ENCODE measurements at regions not wholly inside any gene's neighbourhood (a gene's known extent, or its start where the extent isn't known, plus 50 kb on each side); places are given as distances from the start of the nearest gene placed in this dataset.
"Not testable (repeated sequence)": the region's sequence is repeated elsewhere in the genome, so short reads cannot be mapped to it uniquely, and the experiment has no call there.

DNA sequence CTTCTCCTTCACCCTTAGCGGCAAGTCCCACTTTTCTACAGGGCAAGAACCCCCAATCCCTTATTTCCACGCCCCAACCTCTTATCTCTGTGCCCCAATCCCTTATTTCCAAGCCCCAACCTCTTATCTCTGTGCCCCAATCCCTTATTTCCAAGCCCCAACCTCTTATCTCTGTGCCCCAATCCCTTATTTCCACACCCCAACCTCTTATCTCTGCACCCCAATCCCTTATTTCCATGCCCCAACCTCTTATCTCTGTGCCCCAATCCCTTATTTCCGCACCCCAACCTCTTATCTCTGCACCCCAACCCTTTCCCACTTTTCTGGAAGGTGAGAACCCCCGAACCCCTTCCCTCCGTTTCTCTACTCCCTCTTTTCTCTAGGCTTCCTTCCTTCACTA is 116.1 kb upstream of the GJE1 start:
- in situ Hi-C loops (cut with HindIII; ENCODE audit: low pct_ligation_motif_present, low pct_unique_long_range_greater_than_20kb, low sequenced_read_pairs); DNase-seq: not testable (repeated sequence)

DNA sequence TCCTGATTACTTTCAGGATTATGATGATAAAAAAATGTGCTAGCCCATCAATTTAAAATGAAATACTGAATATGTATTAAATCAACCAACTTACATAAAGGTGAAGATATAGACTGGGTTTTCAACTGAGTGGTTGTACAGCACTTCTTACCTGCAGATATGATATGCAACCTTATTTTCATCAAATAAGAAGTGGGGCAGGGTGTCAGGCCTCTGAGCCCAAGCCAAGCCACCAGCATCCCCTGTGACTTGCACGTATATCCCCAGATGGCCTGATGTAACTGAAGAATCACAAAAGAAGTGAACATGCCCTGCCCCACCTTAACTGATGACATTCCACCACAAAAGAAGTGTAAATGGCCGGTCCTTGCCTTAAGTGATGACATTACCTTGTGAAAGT is 117.3 kb upstream of the GJE1 start:
- DNase-seq; in situ Hi-C loops (cut with HindIII; ENCODE audit: low pct_ligation_motif_present, low pct_unique_long_range_greater_than_20kb, low sequenced_read_pairs): not testable (repeated sequence)

DNA sequence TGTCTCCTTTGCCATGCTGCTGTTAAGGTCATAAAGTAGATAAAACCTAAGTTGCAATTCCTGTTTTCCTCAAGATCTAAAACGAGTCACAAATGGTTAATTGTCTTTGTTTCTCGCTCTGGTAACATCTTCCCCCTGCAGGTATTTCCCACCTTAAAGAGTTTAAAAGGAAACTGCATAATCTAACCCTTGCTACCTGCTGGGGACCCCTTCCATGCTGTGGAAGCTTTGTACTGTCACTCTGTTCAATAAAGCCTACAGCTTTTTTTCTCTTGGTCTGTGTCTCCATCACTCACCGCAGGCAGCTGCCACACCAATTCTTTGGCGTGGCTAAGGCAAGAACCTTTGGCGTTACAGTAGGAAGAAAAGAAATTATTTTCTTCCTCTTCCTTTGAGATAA is 117.7 kb upstream of the GJE1 start:
- no peak for DNase-seq
- in situ Hi-C loops (cut with HindIII; ENCODE audit: low pct_ligation_motif_present, low pct_unique_long_range_greater_than_20kb, low sequenced_read_pairs) = no loop called here

DNA sequence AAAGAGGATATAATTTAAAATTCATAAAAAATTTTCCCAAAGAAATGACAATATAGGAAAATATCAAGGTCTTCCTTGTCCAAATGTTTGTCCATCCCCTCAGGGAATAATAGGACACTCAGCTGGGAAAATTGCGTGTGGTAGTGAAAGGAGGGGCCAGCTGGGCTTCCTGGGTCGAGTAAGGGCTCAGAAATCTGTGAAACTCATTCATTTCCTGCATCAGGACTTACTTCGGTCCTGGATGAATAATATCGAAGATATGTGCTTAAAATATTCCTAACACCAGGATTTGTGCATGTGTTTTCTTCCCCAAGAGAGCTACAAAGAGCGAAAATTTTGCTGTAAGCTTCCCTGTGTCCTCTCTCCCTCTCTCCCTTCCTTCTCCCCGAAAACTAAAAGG is 118.2 kb upstream of the GJE1 start:
- peak; percentile 90 for DNase-seq
- in situ Hi-C loops (cut with HindIII; ENCODE audit: low pct_ligation_motif_present, low pct_unique_long_range_greater_than_20kb, low sequenced_read_pairs) = no loop called here

DNA sequence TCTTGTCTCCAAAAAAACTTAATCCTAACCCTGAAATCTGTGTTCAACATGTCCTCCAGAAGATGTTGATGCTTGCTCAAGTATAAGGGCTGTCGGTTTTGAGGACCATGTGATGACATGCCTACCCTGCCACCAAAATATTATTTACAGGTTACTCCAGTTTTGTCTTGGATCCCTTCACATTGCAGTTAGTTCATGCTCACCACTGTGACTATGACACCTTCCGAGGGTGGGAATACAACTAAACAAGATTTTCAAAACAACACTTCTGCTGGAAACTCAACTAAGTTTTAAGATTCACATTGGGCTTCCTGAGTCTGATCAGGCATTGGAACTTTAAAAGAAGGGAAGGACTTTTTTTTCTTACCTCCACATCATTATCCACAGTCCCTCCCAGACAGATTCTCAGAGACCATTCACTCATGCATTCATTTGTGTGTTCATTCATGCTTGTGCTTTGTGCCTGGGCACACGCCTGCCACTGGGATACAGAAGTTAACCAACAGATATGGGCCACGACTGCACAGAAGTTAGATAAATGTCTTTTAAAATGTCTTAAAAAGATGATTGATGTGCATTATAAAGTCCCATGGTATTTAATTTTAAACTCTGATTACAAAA is 118.7 kb upstream of the GJE1 start:
- DNase-seq = peak; percentile 80
- in situ Hi-C loops (cut with HindIII; ENCODE audit: low pct_ligation_motif_present, low pct_unique_long_range_greater_than_20kb, low sequenced_read_pairs) = no loop called here

DNA sequence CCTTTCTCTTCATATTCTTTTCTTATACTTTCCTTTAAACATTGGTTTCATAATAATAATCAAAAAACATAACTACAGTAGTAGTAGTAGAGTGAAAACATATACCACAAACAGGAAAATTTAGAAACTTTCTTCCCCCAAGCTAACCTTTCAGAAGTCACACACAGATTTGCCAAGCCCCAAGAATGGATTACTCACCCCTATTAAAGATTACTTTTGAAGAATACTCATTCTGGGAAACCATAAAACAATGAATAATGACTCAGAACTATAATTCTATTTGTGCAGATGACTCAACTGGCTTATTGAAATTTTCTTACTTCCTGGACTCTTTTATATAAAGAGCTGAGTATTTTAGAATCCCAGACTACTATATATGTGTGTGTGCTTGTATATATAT is 119.4 kb upstream of the GJE1 start:
- peak; percentile 91 for DNase-seq
- in situ Hi-C loops (cut with HindIII; ENCODE audit: low pct_ligation_motif_present, low pct_unique_long_range_greater_than_20kb, low sequenced_read_pairs) = no loop called here

DNA sequence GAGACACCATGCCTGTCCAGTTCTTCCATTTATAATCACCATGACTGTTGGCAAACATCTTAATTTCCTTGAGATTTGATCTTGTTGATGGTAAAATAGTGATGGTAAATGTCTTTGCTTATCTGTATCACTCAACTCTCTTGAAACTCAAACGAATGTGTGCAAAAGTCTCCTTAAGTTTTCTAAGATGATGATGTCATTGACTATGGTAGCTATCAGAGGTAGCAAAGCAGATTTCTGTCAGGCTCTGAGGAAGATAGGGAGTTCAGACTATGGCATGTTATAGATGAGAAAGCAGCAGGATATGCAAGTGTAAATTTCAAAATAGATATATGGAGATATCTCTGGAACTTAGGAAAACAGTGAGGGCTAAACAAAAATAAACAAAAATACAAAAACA is 121.0 kb upstream of the GJE1 start:
- in situ Hi-C loops (cut with HindIII; ENCODE audit: low pct_ligation_motif_present, low pct_unique_long_range_greater_than_20kb, low sequenced_read_pairs) = no loop called here
- no peak for DNase-seq

DNA sequence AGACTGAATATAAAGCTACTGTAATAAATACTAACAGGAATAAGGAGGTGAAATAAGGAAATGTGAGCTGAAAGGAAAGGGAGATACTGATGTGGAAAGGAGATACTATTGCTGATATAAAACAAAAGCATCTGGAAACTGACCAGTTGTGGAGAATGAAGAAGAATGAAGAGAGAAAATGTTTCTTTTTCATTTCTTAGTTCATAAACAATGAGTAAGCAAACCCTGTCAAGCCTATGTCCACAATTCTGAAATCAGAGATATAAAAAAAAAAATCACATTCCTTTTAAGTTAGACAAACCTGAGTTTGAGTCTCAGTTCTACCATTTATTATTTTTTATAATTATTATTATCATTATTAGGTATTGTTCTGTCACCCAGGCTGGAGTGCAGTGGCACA is 121.6 kb upstream of the GJE1 start:
- in situ Hi-C loops (cut with HindIII; ENCODE audit: low pct_ligation_motif_present, low pct_unique_long_range_greater_than_20kb, low sequenced_read_pairs) = no loop called here
- DNase-seq = no peak

DNA sequence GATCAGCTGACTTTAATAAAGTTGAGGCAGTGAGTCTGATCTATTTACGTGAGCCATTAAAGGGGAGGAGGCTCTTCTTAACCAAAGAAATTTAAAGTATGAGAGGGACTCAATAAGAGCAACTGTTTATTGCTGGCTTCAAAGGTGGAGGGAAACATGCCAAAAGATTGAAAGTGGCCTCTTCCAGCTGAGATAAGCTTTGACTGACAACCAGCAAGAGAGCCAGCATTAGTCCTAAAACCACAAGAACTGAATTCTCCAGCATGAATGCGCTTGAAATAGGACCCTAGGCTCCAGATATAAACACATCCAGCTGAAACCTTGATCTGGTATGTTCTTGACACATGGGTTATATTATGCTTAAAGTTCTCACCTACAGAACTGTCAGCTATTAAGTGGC is 123.1 kb upstream of the GJE1 start:
- no peak for DNase-seq
- in situ Hi-C loops (cut with HindIII; ENCODE audit: low pct_ligation_motif_present, low pct_unique_long_range_greater_than_20kb, low sequenced_read_pairs) = no loop called here

DNA sequence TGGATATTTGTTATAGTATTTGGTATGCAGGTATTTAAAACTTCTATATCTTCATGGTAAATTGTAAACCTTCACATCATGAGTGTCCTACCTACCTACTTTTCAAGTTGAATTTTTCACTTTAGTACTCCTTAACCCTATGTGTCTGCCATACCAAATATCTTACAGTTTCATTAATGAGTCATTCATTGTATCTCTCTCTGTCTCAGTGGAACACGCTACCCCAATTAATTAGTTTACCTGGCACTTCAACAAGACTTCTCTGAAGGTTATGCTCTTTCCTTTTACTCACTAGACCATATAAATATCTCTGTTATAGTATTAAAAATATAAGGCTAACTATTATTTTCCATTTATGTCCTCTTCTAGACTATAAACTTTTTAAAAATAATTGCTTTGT is 123.9 kb upstream of the GJE1 start:
- no peak for DNase-seq
- in situ Hi-C loops (cut with HindIII; ENCODE audit: low pct_ligation_motif_present, low pct_unique_long_range_greater_than_20kb, low sequenced_read_pairs) = no loop called here

DNA sequence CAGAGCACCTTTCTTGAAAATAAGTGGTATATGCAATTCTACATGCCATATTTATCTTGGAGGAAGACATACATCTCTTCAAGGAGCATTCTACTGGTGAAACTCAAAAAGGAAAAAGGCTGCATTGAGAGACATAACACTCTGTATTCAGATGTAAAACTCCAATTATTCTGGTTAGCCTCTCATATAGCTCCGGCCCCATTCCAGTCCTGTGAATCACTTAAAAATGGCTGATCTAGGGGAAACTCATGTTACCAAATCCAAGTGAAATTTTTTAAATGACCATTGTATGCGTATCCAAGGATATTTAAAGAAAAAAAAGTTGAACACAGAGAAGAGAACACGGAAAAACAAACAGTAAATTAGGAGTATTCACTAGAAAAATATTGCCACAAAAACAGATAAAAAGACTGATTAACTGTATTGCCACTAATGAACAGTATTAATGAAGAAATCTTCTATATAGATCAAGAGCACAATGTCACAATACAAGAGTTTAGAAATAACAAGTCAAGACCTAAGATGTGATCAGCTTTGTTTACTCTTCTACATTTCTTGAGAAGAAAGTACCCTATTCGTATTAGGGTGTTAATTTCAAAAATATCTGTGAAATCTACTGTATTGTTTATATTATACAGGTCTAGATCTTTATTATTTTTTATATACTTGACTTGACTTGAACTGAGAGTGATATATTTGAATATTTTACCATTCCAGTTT is 124.5 kb upstream of the GJE1 start:
- in situ Hi-C loops (cut with HindIII; ENCODE audit: low pct_ligation_motif_present, low pct_unique_long_range_greater_than_20kb, low sequenced_read_pairs) = no loop called here
- DNase-seq = no peak

DNA sequence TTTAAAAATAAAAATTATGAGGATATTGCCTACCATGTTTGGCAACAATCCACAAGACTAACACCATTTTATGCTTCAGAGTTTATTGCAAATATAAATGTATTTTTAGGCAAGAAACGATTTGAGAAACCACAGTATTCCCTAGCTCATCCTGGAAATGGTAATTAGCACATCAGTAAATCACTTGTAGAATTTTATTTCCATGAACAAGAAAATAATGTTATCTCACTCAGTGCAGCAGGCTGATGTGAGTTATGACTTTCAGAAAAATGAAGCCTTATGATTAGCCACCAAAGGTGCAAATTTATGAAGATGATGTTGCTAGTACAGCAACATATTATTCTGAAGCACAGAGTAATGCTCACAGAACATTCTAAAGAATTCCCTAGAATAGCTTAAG is 127.7 kb upstream of the GJE1 start:
- in situ Hi-C loops (cut with HindIII; ENCODE audit: low pct_ligation_motif_present, low pct_unique_long_range_greater_than_20kb, low sequenced_read_pairs) = no loop called here
- no peak for DNase-seq

DNA sequence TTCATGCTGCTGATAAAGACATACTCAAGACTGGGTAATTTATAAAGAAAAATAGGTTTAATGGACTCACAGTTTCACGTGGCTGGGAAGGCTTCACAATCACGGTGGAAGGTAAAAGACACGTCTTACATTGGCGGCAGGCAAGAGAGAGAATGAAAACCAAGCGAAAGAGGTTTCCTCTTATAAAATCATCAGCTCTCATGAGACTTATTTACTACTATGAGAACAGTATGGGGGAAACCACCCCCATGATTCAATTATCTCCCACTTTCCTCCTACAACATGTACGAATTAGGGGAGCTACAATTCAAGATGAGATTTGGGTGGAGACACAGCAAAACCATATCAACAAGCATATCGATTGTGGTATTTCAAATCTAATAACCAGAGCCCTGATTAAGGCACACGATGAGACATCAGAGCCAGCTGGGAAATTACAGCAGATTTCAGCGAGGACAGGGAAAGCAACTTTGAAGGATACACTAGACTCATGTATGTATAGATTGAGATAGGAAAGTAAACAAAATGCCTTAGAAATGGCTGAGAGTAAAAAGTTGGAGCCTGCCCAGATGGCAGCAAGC is 129.8 kb upstream of the GJE1 start:
- DNase-seq = no peak
- in situ Hi-C loops (cut with HindIII; ENCODE audit: low pct_ligation_motif_present, low pct_unique_long_range_greater_than_20kb, low sequenced_read_pairs) = no loop called here

DNA sequence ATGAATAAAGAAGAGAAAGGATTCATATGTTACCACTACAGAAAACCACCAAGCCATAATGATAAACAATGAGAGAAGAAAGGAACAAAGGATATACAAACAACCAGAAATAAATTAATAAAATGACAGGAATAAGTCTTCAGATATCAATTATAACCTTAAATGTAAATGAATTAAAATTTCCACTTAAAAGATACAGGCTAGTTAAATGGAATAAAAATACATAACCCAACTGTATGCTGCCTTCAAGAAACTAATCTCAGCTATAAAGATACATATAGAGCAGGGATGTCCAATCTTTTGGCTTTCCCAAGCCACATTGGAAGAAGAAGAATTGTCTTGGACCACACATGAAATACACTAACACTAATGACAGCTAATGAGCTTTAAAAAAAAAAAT is 135.9 kb upstream of the GJE1 start:
- in situ Hi-C loops (cut with HindIII; ENCODE audit: low pct_ligation_motif_present, low pct_unique_long_range_greater_than_20kb, low sequenced_read_pairs) = no loop called here
- DNase-seq = no peak

DNA sequence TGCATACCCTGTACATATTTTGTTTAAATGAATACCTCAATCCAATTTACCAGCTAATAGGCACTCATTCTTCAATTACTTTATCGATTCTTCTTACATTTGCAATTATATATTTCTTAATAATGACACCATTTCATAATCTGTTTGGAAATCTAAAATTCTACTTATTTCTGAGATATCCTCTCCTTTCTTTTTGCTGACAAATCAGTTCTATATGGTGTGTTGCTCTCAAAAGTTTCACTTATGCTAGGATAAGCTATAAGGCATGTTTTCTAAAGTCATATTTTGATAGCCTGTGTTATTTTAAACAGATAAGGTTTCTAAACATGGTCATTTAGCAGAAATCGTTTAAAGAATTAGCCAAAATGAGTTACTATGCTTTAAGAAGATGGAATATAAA is 140.6 kb upstream of the GJE1 start:
- DNase-seq = no peak
- in situ Hi-C loops (cut with HindIII; ENCODE audit: low pct_ligation_motif_present, low pct_unique_long_range_greater_than_20kb, low sequenced_read_pairs) = no loop called here

DNA sequence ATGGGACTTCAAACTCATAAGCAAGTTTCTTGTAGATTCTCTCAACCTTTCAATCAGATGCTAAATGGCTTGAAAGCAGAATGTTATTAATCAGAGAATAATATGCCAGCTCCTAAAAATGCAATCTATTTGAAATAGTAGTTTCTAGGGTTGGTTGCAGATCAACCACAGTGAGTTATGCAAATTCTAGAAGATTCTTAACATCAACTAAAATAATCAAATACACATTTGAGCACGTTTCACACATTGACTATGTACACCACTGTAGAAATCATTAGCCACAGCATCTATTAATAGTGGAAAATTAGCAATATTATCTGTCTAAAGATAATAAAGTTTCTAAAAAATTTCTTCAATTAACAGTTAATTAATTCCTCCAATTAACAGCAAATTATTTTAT is 141.9 kb upstream of the GJE1 start:
- in situ Hi-C loops (cut with HindIII; ENCODE audit: low pct_ligation_motif_present, low pct_unique_long_range_greater_than_20kb, low sequenced_read_pairs) = no loop called here
- DNase-seq = no peak

DNA sequence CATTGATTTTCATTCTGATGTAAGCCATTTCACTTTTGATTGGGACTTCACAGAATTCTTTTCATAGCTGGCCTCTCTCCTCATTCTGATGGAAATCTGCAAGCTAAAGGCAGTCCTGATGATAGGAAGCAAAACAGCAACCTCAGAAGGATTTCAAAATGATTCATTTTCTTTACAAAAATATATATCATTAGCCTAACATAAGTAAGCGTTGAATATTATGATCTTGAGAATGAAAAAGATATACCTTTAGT is 143.1 kb upstream of the GJE1 start:
- no peak for DNase-seq
- in situ Hi-C loops (cut with HindIII; ENCODE audit: low pct_ligation_motif_present, low pct_unique_long_range_greater_than_20kb, low sequenced_read_pairs) = no loop called here

DNA sequence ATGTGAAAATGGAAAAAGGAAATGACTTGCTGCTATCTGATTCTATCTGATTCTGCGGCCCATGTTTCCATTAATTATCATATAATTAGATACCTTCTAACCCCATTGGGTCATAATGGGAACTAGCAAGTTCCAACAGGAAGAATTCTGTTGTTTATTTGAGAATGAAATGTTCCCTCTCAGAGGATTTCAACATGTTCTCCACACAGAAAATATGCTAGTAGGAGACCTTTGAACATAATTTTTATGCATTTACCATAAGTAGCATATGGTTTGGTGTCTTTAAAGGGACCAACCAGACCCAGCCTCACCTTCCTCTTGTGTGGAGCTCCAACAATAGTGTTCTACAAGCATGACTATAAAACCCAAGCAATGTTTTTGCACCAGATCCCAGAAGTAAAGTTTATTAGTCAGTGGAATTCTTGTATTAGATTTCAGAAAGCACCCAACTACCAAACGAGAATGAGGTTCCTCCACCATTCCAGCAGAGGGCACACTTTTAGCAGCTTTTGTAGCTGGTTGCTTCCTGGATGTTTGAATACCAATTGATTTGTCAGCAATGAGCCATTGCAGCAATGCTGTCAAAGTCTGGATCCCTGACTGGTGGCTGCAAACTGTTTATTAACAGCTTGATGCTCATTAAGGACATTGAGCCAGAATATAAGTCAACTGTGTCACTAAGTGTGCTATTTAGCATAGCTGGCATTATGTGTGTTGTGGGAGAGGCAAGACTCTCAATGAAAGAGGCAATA is 143.6 kb upstream of the GJE1 start:
- in situ Hi-C loops (cut with HindIII; ENCODE audit: low pct_ligation_motif_present, low pct_unique_long_range_greater_than_20kb, low sequenced_read_pairs) = no loop called here
- DNase-seq = peak; percentile 77

DNA sequence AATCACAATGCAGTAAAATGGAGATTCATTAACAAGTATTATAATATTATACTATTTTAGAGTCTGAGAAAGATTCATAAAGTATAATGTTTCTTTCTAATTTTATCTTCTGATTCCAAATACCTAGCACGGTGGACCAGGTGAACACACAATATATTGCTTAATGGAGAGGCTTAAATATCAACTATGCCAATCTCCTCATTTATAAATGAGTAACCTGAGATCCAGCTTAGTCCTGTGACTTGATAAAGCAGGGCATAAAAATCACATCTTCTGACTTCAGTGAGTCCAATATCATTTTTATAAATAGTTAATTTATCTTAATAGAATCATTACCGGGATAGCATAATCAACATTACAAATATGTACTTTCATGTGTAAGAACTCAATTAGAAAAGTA is 144.4 kb upstream of the GJE1 start:
- in situ Hi-C loops (cut with HindIII; ENCODE audit: low pct_ligation_motif_present, low pct_unique_long_range_greater_than_20kb, low sequenced_read_pairs) = no loop called here
- peak; percentile 16 for DNase-seq

DNA sequence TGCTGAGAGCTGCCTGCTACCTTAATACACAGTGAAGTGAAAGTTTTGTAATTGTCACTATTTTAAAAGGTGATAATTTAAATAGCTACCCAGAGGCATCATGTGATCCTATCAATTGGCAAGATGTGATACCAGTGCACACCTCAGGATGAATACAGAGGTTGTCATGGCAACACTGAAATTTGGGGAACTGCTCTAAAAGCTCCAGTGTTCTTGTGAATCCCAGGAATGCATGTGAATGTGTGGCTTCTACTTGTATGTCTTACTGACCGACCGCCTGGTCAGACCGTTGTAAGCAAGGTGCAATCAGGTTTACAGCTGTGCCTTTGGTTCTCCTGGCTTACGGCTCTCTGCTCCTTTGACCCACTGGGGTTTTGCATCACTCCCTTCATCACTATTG is 146.3 kb upstream of the GJE1 start:
- no peak for DNase-seq
- in situ Hi-C loops (cut with HindIII; ENCODE audit: low pct_ligation_motif_present, low pct_unique_long_range_greater_than_20kb, low sequenced_read_pairs) = no loop called here

Measured in ACHN (cell line).